ENCODE measurements at regions not wholly inside any gene's neighbourhood (a gene's known extent, or its start where the extent isn't known, plus 50 kb on each side); places are given as distances from the start of the nearest gene placed in this dataset.

- H2AFZ ChIP-seq (ENCODE audit: low read depth, low read length), result no peak overlapping the region
- H3K9me3 ChIP-seq (replicated peaks; ENCODE audit: control insufficient read depth, insufficient read depth, low read depth, low read length), result no peaks in the 10 kb centered on the region
- no peak overlapping the region for H3K4me2 ChIP-seq (ENCODE audit: insufficient read depth, low read length)
- no peaks in the 10 kb centered on the region for H3K79me2 ChIP-seq (ENCODE audit: control insufficient read depth, insufficient read depth, low read length)
- ATAC-seq, result no peak
- CTCF ChIA-PET (ENCODE audit: low intra/inter-chr PET ratio), result no interaction called here
- in situ Hi-C loops (cut with MboI), result no loop called here
- H3K9me1 ChIP-seq (ENCODE audit: control insufficient read depth, insufficient read depth, low read length), result no peaks in the 10 kb centered on the region
- DNase-seq (ENCODE audit: extremely low read depth in 1 of 4, low spot score in 3 of 4), result no peak
- no peaks in the 10 kb centered on the region for H3K27me3 ChIP-seq (ENCODE audit: control insufficient read depth in 2 of 2, insufficient read depth in 2 of 2, low read length in 2 of 2)
- H3K36me3 ChIP-seq (ENCODE audit: control insufficient read depth, insufficient read depth, low read length), result no peaks in the 10 kb centered on the region
- FAIRE-seq, result no peak
- H3K9ac ChIP-seq (ENCODE audit: insufficient read depth in 1 of 2, low read depth in 2 of 2, low read length in 2 of 2), result no peak overlapping the region
- no peaks in the 10 kb centered on the region for H4K20me1 ChIP-seq (replicated peaks; ENCODE audit: control insufficient read depth, insufficient read depth, low read length)
- POLR2A ChIA-PET, result interaction anchor here (0.6 to 1.2 kb wide), 2 partner anchors 9 to 38 kb away, joined by 3 to 4 read pairs; no protein-coding TSS in a partner anchor
- H3K4me1 ChIP-seq (replicated peaks in 1 of 2; ENCODE audit: control insufficient read depth in 2 of 2, insufficient read depth in 2 of 2, low read length in 2 of 2), result no peaks in the 10 kb centered on the region
- intact Hi-C loops (cut with micrococcal nuclease), result no loop called here
- no peak overlapping the region for H3K4me3 ChIP-seq
- no peak overlapping the region for H3K27ac ChIP-seq (ENCODE audit: extremely low read depth, low read depth, low read length)
- no TSS peak for BruUV-seq (replicated peaks)
- TF ChIP-seq, protein P1, sequence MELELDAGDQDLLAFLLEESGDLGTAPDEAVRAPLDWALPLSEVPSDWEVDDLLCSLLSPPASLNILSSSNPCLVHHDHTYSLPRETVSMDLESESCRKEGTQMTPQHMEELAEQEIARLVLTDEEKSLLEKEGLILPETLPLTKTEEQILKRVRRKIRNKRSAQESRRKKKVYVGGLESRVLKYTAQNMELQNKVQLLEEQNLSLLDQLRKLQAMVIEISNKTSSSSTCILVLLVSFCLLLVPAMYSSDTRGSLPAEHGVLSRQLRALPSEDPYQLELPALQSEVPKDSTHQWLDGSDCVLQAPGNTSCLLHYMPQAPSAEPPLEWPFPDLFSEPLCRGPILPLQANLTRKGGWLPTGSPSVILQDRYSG (tag; conservative IDR thresholded peaks at IDR 0.05; ENCODE audit: low read depth), result no peak
- no peak for TF ChIP-seq MED1 (CRISPR knock-in tag; IDR thresholded peaks at IDR 0.05; ENCODE audit: borderline replicate concordance)
- no peak for TF ChIP-seq NR2C1 (IDR thresholded peaks at IDR 0.05)
- no peak for TF ChIP-seq NR2C1 (tag; IDR thresholded peaks at IDR 0.05)
- TF ChIP-seq CHD1 (IDR thresholded peaks at IDR 0.05; ENCODE audit: low read length), result no peak
- no peak for TF ChIP-seq TBP (optimal IDR thresholded peaks at IDR 0.05; ENCODE audit: low read depth, low read length)
- no peak for TF ChIP-seq NFXL1 (CRISPR knock-in tag; IDR thresholded peaks at IDR 0.05)
- TF ChIP-seq ZFP91 (CRISPR knock-in tag; IDR thresholded peaks at IDR 0.05), result no peak
- no peak for TF ChIP-seq MYBL2 (IDR thresholded peaks at IDR 0.05; ENCODE audit: low read depth)
- TF ChIP-seq MYBL2 (CRISPR knock-in tag; IDR thresholded peaks at IDR 0.05; ENCODE audit: borderline replicate concordance), result no peak
- TF ChIP-seq, protein P2, sequence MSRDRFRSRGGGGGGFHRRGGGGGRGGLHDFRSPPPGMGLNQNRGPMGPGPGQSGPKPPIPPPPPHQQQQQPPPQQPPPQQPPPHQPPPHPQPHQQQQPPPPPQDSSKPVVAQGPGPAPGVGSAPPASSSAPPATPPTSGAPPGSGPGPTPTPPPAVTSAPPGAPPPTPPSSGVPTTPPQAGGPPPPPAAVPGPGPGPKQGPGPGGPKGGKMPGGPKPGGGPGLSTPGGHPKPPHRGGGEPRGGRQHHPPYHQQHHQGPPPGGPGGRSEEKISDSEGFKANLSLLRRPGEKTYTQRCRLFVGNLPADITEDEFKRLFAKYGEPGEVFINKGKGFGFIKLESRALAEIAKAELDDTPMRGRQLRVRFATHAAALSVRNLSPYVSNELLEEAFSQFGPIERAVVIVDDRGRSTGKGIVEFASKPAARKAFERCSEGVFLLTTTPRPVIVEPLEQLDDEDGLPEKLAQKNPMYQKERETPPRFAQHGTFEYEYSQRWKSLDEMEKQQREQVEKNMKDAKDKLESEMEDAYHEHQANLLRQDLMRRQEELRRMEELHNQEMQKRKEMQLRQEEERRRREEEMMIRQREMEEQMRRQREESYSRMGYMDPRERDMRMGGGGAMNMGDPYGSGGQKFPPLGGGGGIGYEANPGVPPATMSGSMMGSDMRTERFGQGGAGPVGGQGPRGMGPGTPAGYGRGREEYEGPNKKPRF (IDR thresholded peaks at IDR 0.05; ENCODE audit: low read depth, low read length), result no peak
- no peak for TF ChIP-seq ESRRB (CRISPR knock-in tag; IDR thresholded peaks at IDR 0.05; ENCODE audit: borderline replicate concordance)
- no peak for TF ChIP-seq ZNF324 (CRISPR knock-in tag; IDR thresholded peaks at IDR 0.05)
- TF ChIP-seq ZNF408 (CRISPR knock-in tag; IDR thresholded peaks at IDR 0.05; ENCODE audit: low read depth), result no peak
- no peak for TF ChIP-seq FOXK1 (CRISPR knock-in tag; IDR thresholded peaks at IDR 0.05; ENCODE audit: borderline replicate concordance)
- TF ChIP-seq RHOXF2B (CRISPR knock-in tag; conservative IDR thresholded peaks at IDR 0.05), result no peak
- no peak for TF ChIP-seq ZNF511 (CRISPR knock-in tag; IDR thresholded peaks at IDR 0.05)
Observed at GRCh38 chr10:84693006-84693405, 364.6 kb downstream of the CCSER2 start.

Data from K562 (cell line).